Osteoblast (primary cell): ENCODE measurements at regions not wholly inside any gene's neighbourhood (a gene's known extent, or its start where the extent isn't known, plus 50 kb on each side); places are given as distances from the start of the nearest gene placed in this dataset.

Experiments
- DNase-seq: peaks from one replicate; pipeline ENCODE4 v3.0.0; 2011; ENCODE audit warnings: low spot score, mixed read lengths; ENCODE audit not compliant: insufficient read length; ENCODE audit errors: missing footprints
- H2AFZ ChIP-seq: 2 replicates; pipeline ENCODE4 v1.6.0; 2011; ENCODE audit warnings: mild to moderate bottlenecking, low read length
- H3K27ac ChIP-seq: 2 replicates; pipeline ENCODE4 v1.5.1; 2011; ENCODE audit warnings: mild to moderate bottlenecking, low read depth, low read length, moderate library complexity
- H3K27me3 ChIP-seq: 2 replicates; pipeline ENCODE4 v1.6.0; 2012; ENCODE audit warnings: mild to moderate bottlenecking, control low read depth, inconsistent platforms, low read length, moderate library complexity; ENCODE audit not compliant: insufficient read depth
- H3K36me3 ChIP-seq: 2 replicates; pipeline ENCODE4 v1.5.1; 2011; ENCODE audit warnings: mild to moderate bottlenecking, low read length, control low read depth, moderate library complexity; ENCODE audit not compliant: insufficient read depth
- H3K4me1 ChIP-seq: 2 replicates; pipeline ENCODE4 v1.5.1; 2011; ENCODE audit warnings: mild to moderate bottlenecking, low read length, control low read depth, moderate library complexity; ENCODE audit not compliant: insufficient read depth
- H3K4me2 ChIP-seq: 2 replicates; pipeline ENCODE4 v1.6.0; 2011; ENCODE audit warnings: mild to moderate bottlenecking, low read length; ENCODE audit not compliant: insufficient read depth
- H3K4me3 ChIP-seq: fragments of 200-600 bp; sonication (generic); 3 replicates; pipeline ENCODE4 v1.5.1; 2012; ENCODE audit warnings: mild to moderate bottlenecking, low read length, inconsistent platforms; ENCODE audit not compliant: insufficient read depth
- H3K79me2 ChIP-seq: 2 replicates; pipeline ENCODE4 v1.6.0; 2012; ENCODE audit warnings: mild to moderate bottlenecking, low read length, control low read depth, inconsistent platforms; ENCODE audit not compliant: insufficient read depth
- H3K9me3 ChIP-seq: 2 replicates; pipeline ENCODE4 v1.5.1; 2011; ENCODE audit warnings: low read depth, low read length, control low read depth
- H4K20me1 ChIP-seq: 2 replicates; pipeline ENCODE4 v1.6.0; 2012; ENCODE audit warnings: mild to moderate bottlenecking, low read length, control low read depth; ENCODE audit not compliant: insufficient read depth
- TF ChIP-seq, protein P1 (sequence below): IDR thresholded peaks from 2 replicates; pipeline ENCODE4 v1.5.1; 2011; ENCODE audit warnings: mild to moderate bottlenecking, low read depth, low read length, moderate library complexity; ENCODE audit errors: extremely low read depth

DNA sequence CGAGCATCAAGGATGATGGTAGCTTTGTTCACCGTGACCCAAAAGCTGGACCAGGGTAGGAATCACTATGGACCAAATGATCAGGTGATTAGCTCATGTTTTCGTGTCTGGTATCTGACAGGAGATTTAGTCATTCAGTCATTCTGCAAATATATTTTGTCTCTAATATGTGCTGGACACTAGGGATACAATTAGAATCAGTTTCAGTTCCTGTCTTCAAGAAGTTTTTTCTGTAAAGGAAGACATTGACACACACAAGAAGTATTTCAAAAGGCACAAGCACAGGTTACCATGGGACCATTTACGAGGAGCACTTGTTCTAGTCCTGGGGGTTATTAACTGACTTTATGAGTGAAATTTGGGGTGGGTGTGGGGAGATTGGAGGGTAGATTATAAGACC lies 244.9 kb downstream of the HIVEP2 start:
- TF ChIP-seq, protein P1, sequence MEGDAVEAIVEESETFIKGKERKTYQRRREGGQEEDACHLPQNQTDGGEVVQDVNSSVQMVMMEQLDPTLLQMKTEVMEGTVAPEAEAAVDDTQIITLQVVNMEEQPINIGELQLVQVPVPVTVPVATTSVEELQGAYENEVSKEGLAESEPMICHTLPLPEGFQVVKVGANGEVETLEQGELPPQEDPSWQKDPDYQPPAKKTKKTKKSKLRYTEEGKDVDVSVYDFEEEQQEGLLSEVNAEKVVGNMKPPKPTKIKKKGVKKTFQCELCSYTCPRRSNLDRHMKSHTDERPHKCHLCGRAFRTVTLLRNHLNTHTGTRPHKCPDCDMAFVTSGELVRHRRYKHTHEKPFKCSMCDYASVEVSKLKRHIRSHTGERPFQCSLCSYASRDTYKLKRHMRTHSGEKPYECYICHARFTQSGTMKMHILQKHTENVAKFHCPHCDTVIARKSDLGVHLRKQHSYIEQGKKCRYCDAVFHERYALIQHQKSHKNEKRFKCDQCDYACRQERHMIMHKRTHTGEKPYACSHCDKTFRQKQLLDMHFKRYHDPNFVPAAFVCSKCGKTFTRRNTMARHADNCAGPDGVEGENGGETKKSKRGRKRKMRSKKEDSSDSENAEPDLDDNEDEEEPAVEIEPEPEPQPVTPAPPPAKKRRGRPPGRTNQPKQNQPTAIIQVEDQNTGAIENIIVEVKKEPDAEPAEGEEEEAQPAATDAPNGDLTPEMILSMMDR, result no peak

DNA sequence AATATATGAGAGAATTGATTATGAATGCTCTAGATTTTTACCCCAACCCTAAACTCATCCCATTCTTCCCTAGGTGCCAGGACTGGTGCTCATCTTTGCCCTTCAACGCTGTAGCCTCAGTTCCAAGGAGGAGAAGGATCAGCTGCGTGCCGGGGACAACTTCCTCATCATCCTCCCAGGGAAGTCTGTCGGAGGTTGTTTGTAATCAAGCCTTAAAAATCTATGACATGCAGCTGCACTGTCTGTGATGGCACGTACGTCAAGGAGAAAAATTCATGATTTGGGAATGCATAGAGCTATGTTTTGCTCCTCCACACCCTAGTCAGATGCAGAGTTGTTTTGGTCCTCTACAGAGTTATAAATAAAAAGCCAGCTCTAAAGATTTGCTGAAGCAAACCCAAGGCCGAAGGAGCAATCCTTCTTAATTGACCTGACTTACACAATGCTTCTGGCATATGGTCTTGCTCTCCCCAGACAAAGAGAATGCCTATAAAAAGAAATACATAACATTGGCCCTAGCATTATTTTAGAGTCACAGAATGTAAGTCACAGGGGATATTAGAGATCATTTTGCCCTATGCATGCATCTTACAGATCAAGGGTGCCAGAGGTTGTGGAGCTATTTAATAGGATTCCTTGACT lies 244.2 kb downstream of the HIVEP2 start:
- no peak for DNase-seq
- no peaks in the 10 kb centered on the region for H3K9me3 ChIP-seq
- no peaks in the 10 kb centered on the region for H3K27me3 ChIP-seq
- no peak overlapping the region for H2AFZ ChIP-seq
- no peaks in the 10 kb centered on the region for H3K79me2 ChIP-seq
- H3K4me2 ChIP-seq, result no peak overlapping the region
- H3K4me3 ChIP-seq, result no peak overlapping the region
- H4K20me1 ChIP-seq, result no peaks in the 10 kb centered on the region
- H3K4me1 ChIP-seq, result no peaks in the 10 kb centered on the region
- no peaks in the 10 kb centered on the region for H3K36me3 ChIP-seq
- TF ChIP-seq, protein P1, result no peak
- H3K27ac ChIP-seq, result no peak overlapping the region

More for the DNA sequence above, 244.9 kb downstream of the HIVEP2 start:
- Histone ChIP-seq H3K4me1 (peaks cover 4% of the 10 kb centered on the region), H4K20me1 (no peaks in the 10 kb centered on the region), H3K79me2 (no peaks in the 10 kb centered on the region), H3K36me3 (no peaks in the 10 kb centered on the region), H3K27ac (no peak overlapping the region), H2AFZ (no peak overlapping the region), H3K27me3 (no peaks in the 10 kb centered on the region), H3K4me2 (no peak overlapping the region), H3K4me3 (no peak overlapping the region), H3K9me3 (no peaks in the 10 kb centered on the region)
- DNase-seq, result no peak
